HG02610 (cell line): ENCODE measurements at regions not wholly inside any gene's neighbourhood (a gene's known extent, or its start where the extent isn't known, plus 50 kb on each side); places are given as distances from the start of the nearest gene placed in this dataset.
"Not testable (repeated sequence)": the region's sequence is repeated elsewhere in the genome, so short reads cannot be mapped to it uniquely, and the experiment has no call there.

ENCODE experiments used
- ATAC-seq: cut with Tn5 transposase; IDR thresholded peaks from one replicate; pipeline ENCODE4 v1.9.1; 2021; ENCODE audit warnings: mild to moderate bottlenecking, moderate library complexity; ENCODE audit not compliant: unreplicated experiment

GRCh38 chr1:38203441-38203840 lies 156.8 kb upstream of the POU3F1 start:
- ATAC-seq = no peak

- ATAC-seq = no peak
These were observed 154.8 kb upstream of the POU3F1 start for GRCh38 chr1:38201431-38201830.

GRCh38 chr1:38198621-38199020 lies 152.0 kb upstream of the POU3F1 start:
- no peak for ATAC-seq

- ATAC-seq = no peak
These were observed 151.5 kb upstream of the POU3F1 start for GRCh38 chr1:38198099-38198498.

- no peak for ATAC-seq
These were observed 150.9 kb upstream of the POU3F1 start for GRCh38 chr1:38197312-38198061.

GRCh38 chr1:38194472-38194871 lies 147.9 kb upstream of the POU3F1 start:
- ATAC-seq = no peak

- ATAC-seq = no peak
These were observed 146.4 kb upstream of the POU3F1 start for GRCh38 chr1:38193040-38193439.

- no peak for ATAC-seq
These were observed 144.9 kb upstream of the POU3F1 start for GRCh38 chr1:38191461-38191860.

- peak; percentile 80 for ATAC-seq
These were observed 144.4 kb upstream of the POU3F1 start for GRCh38 chr1:38190983-38191382.

GRCh38 chr1:38187552-38187951 lies 141.0 kb upstream of the POU3F1 start:
- no peak for ATAC-seq

- no peak for ATAC-seq
These were observed 140.0 kb upstream of the POU3F1 start for GRCh38 chr1:38186566-38186965.

- ATAC-seq = no peak
These were observed 139.3 kb upstream of the POU3F1 start for GRCh38 chr1:38185913-38186312.

GRCh38 chr1:38183747-38184146 lies 137.2 kb upstream of the POU3F1 start:
- no peak for ATAC-seq

GRCh38 chr1:38183096-38183495 lies 136.5 kb upstream of the POU3F1 start:
- no peak for ATAC-seq

GRCh38 chr1:38180388-38180787 lies 133.8 kb upstream of the POU3F1 start:
- not testable (repeated sequence) for ATAC-seq

GRCh38 chr1:38179483-38179882 lies 132.9 kb upstream of the POU3F1 start:
- ATAC-seq = no peak

- no peak for ATAC-seq
These were observed 131.6 kb upstream of the POU3F1 start for GRCh38 chr1:38178216-38178615.

- no peak for ATAC-seq
These were observed 128.5 kb upstream of the POU3F1 start for GRCh38 chr1:38175121-38175520.

GRCh38 chr1:38173848-38174247 lies 127.3 kb upstream of the POU3F1 start:
- no peak for ATAC-seq

GRCh38 chr1:38173157-38173831 lies 126.7 kb upstream of the POU3F1 start:
- ATAC-seq = peak; percentile 80

GRCh38 chr1:38169121-38169520 lies 122.5 kb upstream of the POU3F1 start:
- ATAC-seq = no peak

- ATAC-seq = no peak
These were observed 121.8 kb upstream of the POU3F1 start for GRCh38 chr1:38168365-38168764.

- no peak for ATAC-seq
These were observed 119.9 kb upstream of the POU3F1 start for GRCh38 chr1:38166461-38166860.
